Right renal cortex interstitium (tissue), 3 donors: ENCODE measurements at regions not wholly inside any gene's neighbourhood (a gene's known extent, or its start where the extent isn't known, plus 50 kb on each side); places are given as distances from the start of the nearest gene placed in this dataset.

Experiments used
- DNase-seq, 3 donors: peaks; one replicate each; pipeline ENCODE4 v3.0.0-alpha.2; 2013; ENCODE audit warnings: low read depth in 3 of 3, low spot score in 2 of 3

GRCh38 chr1:91152331-91152730, 130.5 kb upstream of the ZNF644 start:
- DNase-seq: no peak

DNA sequence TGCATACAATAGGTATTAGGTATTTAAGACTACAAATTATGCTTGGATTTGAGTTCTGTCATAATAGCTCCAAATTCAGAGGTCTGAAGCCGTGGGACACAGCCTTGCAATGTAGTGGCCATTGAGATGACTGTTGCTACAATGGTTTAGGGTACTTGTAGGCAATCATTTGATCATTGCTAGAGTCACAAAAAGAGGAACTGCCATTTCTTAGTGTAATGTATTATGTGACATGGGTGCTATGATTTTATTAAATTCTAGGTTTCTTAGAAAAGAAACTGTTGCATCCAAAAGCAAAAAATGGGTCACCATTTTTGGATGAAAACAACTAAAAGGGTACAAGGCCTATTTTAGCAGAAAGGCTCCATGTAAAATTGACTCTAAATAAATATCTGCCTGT, 129.9 kb upstream of the ZNF644 start:
- no peak for DNase-seq

- DNase-seq: no peak
Measured at GRCh38 chr1:91148641-91149069, 126.8 kb upstream of the ZNF644 start.

DNA sequence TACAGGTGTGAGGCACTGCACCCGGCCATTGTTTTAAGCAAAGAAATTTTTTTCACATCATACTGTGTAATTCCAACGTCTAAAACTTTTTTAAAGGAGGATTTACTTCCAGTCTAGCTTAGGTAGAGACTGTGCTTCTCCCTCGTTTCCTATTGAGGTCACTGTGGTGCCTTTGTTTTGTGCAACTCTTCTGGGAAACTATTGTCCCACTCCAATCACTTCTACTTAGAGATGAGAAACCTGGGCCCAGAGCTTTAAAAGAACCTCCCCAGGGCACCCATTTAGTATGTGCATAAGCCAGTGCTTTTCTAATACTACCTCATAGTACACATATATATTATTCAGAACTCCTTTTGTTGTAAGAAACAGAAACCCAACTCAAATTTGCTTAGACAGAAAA, 120.0 kb upstream of the ZNF644 start:
- no peak for DNase-seq

- no peak for DNase-seq
Measured at GRCh38 chr1:91138959-91139358, 117.1 kb upstream of the ZNF644 start.

DNA sequence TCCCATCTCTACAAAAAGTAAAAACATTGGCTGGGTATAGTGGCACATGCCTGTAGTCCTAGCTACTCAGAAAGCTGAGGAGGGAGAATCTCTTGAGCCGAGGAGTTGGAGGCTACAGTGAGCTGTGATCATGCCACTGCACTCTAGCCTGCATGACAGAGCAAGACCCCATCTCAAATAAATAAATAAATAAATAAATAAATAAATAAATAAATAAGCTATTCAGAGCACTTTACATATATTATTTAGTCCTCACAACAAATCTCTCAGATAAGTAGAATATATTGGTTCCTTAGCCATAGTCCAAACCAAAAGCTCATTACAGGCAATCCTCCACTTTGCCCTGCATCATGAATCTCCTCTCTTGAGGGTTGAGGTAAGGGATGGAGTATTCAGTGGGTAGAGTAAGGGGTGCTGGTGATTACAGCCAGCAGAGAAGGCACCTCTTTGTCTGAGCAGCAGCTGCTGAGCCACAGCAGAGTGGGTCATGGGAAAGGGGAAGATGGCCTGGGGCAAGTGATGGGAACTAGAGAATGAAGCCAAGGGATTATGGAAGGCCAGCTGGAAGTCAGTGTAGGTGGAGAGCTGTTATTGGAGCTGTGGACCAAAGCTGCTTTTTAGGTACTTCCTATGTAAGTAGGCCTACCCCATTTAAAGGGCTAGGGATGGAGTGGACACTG, 115.5 kb upstream of the ZNF644 start:
- DNase-seq: no peak

GRCh38 chr1:91135799-91136198, 114.0 kb upstream of the ZNF644 start:
- DNase-seq: no peak

DNA sequence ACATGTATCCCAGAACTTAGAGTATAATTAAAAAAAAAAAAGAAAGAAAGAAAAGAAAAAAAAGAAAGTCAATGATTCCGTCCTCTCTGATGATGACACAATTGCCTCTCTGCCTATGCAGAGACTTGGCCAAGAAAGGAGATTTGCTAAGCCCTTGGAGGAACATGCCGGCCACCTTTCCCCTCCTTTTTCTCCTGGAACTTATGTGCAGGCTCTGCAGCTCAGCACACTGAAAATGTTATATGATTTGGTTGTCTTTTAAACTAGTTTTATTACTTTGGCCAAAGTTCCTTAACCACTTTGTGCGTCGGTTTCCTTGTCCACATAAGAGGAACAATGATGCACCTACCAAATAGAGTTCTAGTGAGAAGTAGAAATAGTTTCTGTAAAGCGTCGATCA, 111.4 kb upstream of the ZNF644 start:
- DNase-seq: no peak

GRCh38 chr1:91130256-91130985, 108.6 kb upstream of the ZNF644 start:
- no peak for DNase-seq

GRCh38 chr1:91129458-91129857, 107.6 kb upstream of the ZNF644 start:
- no peak for DNase-seq

DNA sequence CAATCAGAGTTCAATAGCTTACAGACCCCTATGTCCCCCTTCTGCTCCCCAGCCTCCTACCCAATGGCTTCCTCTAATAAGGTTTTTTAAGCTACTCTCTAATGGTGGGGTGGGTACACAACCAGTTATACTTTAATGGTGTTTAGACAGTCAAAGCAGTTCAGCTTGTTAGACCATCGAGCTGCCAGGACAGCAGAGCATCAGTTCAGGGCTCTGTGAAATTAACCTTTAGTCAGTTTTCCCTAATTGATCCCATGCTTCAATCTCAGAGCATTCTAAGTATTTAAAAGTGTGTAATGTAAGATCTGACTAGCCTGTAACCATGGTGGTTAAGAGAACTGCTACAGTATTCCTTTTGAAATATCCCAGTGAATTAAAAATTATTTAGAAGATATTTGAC, 107.2 kb upstream of the ZNF644 start:
- no peak for DNase-seq

DNA sequence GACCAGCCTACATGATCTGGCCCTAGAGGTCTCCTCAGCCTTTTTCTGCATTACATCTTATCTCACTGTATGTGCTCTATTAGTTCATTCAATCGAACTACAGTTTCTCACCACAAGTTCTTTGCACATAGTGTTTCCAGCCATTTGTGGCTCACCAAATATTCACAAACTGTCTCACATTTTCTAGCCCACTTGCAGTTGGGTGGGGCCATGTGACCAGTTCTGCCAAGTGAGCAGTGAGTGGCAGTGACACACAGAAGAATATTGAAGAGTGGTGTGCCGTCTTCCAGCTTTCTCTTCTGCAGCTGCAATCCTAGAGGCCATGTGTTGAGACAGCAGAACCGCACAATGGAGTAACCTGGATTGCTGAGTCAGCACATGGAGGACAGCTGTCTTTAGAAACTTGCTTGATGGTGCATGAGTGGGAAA, 103.2 kb upstream of the ZNF644 start:
- DNase-seq: no peak

GRCh38 chr1:91124290-91124985, 102.6 kb upstream of the ZNF644 start:
- DNase-seq: no peak

GRCh38 chr1:91123773-91124172, 101.9 kb upstream of the ZNF644 start:
- no peak for DNase-seq

- DNase-seq: no peak
Measured at GRCh38 chr1:91123319-91123718, 101.5 kb upstream of the ZNF644 start.

GRCh38 chr1:91122106-91122717, 100.4 kb upstream of the ZNF644 start:
- DNase-seq: no peak

GRCh38 chr1:91121366-91121765, 99.5 kb upstream of the ZNF644 start:
- no peak for DNase-seq

DNA sequence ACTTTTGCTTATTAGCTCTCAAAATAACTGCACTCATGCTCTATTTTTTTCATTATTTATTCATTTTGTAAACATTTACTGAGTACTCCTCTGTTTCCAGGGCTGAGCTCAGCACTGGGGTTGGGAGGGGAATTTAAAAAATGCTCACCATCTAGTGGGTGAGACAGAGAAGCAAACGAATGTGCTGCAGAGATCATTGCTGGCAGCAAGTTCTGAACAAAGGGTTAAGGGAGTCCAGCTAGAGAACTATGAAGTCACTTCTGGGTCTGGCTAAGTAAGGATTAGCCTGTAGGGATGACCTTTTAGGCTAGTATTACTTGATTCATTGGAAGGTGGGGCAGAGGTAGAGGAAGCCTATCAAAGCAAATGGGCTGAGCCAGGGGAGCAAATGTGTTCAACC, 99.1 kb upstream of the ZNF644 start:
- no peak for DNase-seq

GRCh38 chr1:91120421-91120820, 98.6 kb upstream of the ZNF644 start:
- DNase-seq: no peak

DNA sequence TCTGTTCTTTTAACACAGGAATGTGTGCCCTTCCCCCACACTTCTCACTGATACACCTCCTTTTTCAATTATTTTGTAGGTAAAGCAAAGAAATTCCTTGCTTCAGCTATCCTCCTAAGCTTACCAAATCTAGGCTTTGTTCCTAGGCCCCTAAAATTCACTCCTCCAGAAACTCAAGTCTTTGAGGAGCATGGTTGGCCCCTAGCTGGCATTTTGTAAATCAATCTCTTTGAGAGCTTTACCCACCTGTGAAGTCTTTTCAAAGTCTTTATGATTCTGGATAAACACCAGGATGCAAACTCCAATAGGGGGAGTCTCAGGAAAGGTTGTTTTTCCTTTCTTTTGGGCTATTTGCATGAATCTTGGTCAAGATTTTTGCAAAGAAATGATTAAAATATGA, 82.9 kb upstream of the ZNF644 start:
- no peak for DNase-seq

GRCh38 chr1:91101328-91101727, 79.5 kb upstream of the ZNF644 start:
- no peak for DNase-seq
